GM04504 (cell line): ENCODE measurements at regions not wholly inside any gene's neighbourhood (a gene's known extent, or its start where the extent isn't known, plus 50 kb on each side); places are given as distances from the start of the nearest gene placed in this dataset.

ENCODE experiments used
- DNase-seq: peaks from one replicate; pipeline ENCODE4 v3.0.0-alpha.2; 2012; ENCODE audit warnings: low read depth

DNA sequence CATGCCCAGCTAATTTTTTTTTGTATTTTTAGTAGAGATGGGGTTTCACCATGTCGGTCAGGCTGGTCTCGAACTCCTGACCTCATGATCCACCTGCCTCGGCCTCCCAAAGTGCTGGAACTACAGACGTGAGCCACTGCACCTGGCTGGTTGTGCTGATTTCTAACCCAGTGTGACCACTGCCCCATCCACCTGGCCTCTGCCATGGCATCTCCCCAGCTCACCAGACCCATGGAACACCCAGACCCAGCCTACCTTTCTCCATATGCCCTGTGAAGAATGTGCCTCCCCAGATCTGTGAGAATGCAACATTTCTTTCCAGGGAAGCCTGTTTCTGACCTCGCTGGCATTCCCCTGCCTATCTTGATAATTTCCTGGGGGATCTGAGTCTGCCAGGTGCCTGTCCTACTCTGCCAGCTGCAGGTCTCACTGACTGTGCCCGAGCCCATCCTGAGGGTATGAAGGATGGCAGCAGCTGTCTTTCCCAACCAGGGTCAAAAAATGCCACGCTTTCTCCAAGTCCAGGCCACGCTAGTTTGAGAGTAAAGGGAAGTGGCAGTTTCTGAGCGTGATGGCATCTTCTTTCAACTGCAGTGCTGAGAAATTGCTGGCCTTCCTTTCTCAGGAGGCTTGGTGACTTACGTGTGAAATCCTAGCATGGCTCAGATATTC lies 324.4 kb upstream of the ZNF32 start:
- no peak for DNase-seq

DNA sequence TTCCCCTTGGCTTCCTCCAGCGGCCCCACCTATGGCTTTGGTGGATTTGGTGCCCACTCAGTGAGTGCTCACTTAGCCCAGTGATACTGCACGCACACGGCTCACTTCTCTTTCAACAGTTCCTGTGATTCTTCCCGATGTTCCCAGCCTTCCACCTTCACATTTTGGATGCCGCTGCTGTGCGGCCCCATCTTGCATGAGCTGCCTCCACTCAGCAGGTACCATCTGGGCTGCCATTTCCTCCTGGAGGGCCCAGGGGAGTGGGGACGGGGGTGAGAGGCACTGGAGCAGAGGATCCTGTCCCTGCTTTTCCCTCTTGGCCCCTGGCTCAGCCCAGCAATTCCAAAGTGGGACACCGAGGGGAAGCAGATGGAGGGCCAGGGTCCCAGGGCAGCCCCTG lies 323.3 kb upstream of the ZNF32 start:
- no peak for DNase-seq

GRCh38 chr10:43971306-43971705 lies 322.6 kb upstream of the ZNF32 start:
- DNase-seq = no peak

GRCh38 chr10:43970717-43971116 lies 322.0 kb upstream of the ZNF32 start:
- DNase-seq = no peak

- DNase-seq = no peak
Observed at GRCh38 chr10:43970018-43970698, 321.5 kb upstream of the ZNF32 start.

DNA sequence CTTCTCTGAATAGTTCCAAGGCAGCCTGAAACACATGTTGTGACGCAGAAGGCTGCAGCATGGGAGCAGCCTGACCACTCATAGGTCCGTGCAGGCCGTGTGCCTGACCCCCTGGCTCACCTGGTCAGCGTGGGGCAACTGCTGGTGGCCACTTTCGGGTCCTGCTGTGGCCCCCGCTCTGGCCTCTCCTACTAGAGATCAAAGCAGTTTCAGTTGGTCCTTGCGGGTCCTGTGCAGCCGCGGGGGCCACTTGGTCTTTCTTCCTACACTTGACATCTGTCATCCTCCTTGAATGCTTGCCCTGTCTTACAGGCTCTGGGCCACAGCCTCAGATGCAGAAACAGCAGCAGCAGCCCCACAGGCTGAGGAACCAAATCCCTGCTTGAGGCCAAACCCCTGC lies 320.8 kb upstream of the ZNF32 start:
- no peak for DNase-seq

DNA sequence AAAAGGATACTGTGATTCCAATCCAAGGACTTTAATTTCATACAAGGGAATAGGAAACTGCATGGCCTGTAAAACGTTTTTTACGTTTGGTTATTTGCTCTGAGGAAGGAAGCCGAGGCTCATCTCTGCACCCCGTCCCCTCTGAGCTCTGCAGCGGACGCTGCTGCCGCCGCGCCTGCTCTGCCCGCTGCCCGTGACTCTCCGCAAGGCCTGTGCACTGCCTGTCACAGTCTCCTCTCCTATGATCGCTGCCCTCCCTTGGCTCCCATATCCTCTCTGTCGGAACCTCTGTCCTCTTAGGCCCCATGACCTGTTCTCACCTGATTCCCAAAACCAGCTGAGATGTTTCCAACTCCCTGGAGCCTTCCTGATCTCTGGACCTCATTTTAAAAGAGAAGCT lies 320.3 kb upstream of the ZNF32 start:
- DNase-seq = no peak

GRCh38 chr10:43968076-43968475 lies 319.4 kb upstream of the ZNF32 start:
- no peak for DNase-seq

- no peak for DNase-seq
Observed at GRCh38 chr10:43966571-43966965, 317.9 kb upstream of the ZNF32 start.

GRCh38 chr10:43965918-43966570 lies 317.4 kb upstream of the ZNF32 start:
- no peak for DNase-seq

- peak; percentile 70 for DNase-seq
Observed at GRCh38 chr10:43965033-43965917, 316.6 kb upstream of the ZNF32 start.

DNA sequence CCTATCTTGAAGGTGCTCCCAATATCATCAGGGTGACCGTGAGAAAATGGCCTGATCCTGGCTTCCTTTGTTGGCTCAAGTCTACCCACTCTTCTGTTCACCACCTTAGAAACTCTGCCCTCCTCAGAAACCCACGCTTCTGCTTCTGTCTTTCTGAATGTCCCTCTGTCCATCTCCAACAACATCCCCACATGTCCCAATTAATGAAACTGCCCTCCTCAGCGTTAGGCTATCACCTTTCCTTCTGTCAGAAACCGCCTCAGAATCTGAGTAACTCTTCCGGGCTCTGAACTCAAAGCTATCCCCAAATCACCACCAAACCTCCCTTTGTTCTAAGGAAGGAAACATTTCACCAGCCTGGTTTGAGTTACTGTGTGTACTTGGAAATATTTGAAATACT lies 315.8 kb upstream of the ZNF32 start:
- no peak for DNase-seq

DNA sequence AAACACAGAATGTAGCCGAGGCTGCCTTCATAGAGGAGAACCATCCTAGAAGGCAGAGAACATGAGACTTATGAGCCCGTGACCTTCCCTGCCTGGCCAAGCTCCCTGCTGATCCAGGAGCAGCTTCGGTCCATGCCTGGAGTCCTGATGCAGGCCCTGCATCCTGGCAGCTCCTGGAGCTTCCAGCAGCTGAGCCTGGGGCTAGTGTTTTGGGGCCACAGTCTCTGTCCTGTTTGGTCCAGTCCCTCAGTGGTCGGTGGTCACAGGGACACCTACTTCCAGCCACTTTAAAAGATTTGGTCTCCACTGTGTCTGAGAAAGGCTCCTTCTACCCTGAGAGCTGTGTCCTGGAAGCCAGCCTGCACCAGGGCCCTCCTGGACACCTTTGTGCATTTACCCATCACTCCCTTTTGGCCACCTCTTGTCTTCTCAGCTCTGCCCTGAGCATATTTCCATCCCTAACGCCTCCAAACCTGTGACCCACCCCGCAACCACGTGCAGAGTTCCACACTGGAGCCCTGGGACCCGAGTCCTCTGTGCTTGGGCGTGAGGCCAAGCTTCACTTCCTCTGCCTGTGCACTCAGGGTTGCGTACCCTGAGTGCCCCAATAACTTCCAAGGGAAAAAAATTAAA lies 315.2 kb upstream of the ZNF32 start:
- no peak for DNase-seq

GRCh38 chr10:43963379-43963778 lies 314.7 kb upstream of the ZNF32 start:
- no peak for DNase-seq

DNA sequence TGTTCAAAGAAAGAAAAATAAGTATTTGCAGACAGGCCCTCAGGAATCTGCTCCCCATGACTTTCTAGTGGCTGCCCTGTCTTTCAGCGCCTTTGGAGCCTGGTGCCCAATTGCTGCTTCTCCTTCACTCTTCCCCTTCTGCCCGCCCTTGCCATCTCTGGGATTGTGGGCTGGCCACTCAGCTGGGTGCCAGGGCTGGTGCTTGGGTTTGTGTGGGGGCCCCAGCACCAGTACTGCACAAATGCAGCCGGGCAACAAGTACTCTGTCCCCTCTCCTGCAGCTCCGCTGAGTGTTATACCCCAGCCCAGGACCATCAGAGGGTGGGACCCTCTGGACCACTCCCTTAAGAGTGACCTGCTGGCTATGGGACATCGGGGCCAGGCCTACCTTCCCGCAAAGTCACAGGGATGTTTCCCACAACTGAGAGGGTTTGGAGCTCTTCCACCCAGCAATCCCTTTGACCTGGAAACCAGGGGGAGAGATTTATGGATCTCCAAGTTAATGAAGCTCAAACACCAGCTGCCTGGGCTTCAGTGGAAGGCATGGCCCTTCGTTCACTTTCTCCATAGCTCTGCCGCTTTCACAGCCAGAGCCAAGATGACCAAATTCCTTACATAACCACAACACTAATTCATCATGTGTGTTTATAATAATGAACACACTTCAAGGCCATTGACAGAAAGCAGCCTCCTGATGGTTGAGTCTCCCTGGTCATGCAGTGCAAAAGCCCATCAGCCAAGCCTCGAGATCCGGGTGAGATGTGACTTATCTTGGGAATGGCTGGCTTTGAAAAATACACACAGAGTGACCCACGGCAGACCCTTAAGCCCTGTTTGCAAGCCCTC lies 313.9 kb upstream of the ZNF32 start:
- peak; percentile 36 for DNase-seq

DNA sequence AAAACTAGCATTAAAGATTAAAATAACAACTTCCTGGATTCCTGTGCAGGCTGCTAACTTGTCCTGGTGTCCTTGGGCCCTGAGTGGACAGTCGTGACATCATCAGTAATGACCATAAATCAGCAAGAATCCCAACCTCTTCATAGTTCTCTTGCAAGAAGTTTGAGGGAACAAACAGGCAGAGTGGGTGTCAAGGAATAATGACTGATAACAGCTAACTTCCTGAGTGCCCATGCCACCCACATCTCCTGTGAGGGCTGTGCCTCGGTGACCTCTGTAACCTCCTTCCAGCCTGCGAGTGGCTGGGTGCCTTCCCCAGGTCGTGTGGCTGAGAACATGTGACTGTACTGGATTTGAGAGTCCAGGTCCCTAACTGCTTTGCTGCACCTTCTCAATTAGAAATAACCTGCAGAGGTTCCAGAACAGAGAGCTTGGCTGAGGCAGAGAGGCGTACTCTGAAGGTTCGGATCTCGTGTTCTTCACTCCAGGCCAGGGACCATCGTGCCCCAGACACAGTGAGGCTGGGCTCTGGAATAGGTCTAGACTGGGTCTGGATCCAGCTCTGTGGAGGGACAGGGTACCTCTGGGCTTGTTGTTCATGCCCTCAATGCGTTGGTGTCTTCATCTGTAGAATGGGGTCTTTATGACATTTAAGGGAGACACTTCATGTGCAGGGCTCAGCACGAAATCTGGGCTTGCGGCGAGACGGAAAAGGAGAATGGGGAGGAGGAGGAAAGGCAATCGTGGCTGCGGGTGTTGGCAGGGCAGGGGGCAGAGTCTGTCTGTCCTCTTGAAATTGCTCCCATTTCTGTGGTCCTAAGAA lies 313.1 kb upstream of the ZNF32 start:
- DNase-seq = no peak

DNA sequence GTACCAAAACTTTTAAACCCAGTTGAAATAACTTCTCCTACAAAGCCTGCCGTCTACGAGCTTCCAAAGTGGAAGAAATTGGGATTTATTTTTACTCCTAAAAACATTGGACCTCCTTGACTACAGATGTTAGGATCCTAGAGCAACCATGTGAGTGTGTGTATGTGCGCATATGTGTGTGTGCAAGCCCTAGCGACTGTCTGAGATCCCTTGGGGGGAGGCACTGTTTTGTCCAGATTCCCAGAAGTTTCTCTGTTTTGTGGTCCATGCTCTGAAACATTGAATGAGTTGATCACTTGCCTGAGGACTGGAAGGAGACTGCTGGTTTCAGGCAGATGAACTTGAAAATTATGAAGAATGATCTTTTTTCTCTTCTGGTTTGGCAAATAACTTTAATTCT lies 312.3 kb upstream of the ZNF32 start:
- no peak for DNase-seq

- DNase-seq = no peak
Observed at GRCh38 chr10:43960477-43960876, 311.8 kb upstream of the ZNF32 start.

DNA sequence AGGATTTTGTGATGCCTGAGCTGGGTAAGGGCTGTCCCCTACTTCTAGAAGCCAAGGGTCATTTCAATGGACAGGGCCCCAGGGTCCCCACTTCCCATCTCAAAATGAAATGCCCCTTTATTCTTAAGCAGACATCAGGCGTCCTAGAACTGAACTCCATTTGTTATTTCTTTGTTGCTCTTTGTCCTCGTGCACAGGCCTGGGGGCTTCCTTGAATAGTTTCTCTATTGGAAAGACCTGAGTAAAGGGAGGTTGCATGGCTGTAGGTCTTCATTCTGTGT lies 311.4 kb upstream of the ZNF32 start:
- no peak for DNase-seq

DNA sequence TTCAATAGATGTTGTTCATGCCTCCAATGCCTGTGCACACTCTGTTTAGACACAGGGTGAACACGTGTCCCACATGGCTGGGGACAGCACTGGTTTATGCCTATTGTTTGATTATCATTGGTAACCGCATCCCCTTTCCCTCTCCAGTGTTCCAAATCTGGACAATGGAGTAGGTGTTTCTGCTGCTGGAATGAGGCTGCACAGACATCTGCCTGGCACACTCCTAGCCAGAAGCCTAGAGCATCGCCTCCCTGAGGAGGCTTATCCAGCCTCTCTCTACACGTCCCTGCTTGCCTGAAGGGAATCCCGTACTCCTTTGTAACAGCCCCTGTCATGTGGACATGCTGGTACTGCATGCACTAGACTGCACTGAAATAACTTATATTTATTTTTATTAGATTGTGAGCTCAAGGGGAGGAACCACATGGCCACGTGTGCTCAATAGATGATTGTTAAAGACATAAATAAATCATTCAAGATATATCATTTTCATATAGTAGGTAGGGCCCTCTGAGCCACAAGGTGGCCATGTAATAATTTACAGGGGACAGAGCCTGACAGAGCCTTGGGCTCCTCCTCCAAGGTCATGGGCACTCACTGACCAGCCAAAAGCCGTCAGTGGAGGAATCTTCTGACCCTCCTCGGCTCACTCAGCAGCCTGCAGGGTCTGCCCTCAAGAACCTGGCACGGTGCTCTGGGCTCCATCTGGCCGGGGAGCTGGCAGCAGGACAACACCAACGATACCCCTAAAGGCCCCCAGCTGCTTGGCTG lies 310.9 kb upstream of the ZNF32 start:
- DNase-seq = no peak
